H1 (cell line): ENCODE measurements at regions not wholly inside any gene's neighbourhood (a gene's known extent, or its start where the extent isn't known, plus 50 kb on each side); places are given as distances from the start of the nearest gene placed in this dataset.

ENCODE experiments used
- CTCF ChIA-PET: fragments of 300-600 bp; sonication (Branson Sonifier 250); formaldehyde crosslinking; loops from one replicate; lab custom pipeline; 2021; ENCODE audit not compliant: partially characterized antibody; lab: Charles Lee
- POLR2A ChIA-PET: fragments of 300-600 bp; sonication (Branson Sonifier 250); formaldehyde crosslinking; loops from one replicate; lab custom pipeline; 2021; ENCODE audit warnings: inconsistent platforms; ENCODE audit not compliant: partially characterized antibody; lab: Charles Lee
- DNase-seq, 2 experiments: peaks; one replicate each; pipeline versions ENCODE4 v3.0.0 to v3.0.0-alpha.2; 2010 to 2022; ENCODE audit warnings: low spot score in 2 of 2, low read depth in 1 of 2, mixed read lengths in 1 of 2
- FAIRE-seq: peaks from 2 replicates; lab custom pipeline; 2011; peaks lifted over from hg19 to GRCh38; lab: Jason Lieb, UNC
- H2AFZ ChIP-seq: 2 replicates; pipeline ENCODE4 v1.8.1; 2012; ENCODE audit warnings: low read length, inconsistent platforms
- H2AK5ac ChIP-seq: 2 replicates; pipeline ENCODE4 v1.6.1; 2013; ENCODE audit warnings: low read depth, low read length
- H2BK120ac ChIP-seq: replicated peaks from 2 replicates; pipeline ENCODE3; 2013; ENCODE audit warnings: low read depth, low read length, inconsistent platforms
- H2BK12ac ChIP-seq: 2 replicates; pipeline ENCODE4 v1.6.1; 2013; ENCODE audit warnings: low read depth, low read length
- H2BK15ac ChIP-seq: 2 replicates; pipeline ENCODE4 v1.6.1; 2013; ENCODE audit warnings: low read length
- H2BK20ac ChIP-seq: 2 replicates; pipeline ENCODE4 v1.6.1; 2013; ENCODE audit warnings: low read length
- H2BK5ac ChIP-seq: 2 replicates; pipeline ENCODE4 v1.6.1; 2013; ENCODE audit warnings: low read depth, low read length
- H3K14ac ChIP-seq: 2 replicates; pipeline ENCODE4 v1.6.1; 2013; ENCODE audit warnings: inconsistent platforms; ENCODE audit not compliant: insufficient read length
- H3K18ac ChIP-seq: 2 replicates; pipeline ENCODE4 v1.6.1; 2013; ENCODE audit warnings: low read length; ENCODE audit errors: extremely low read depth
- H3K23ac ChIP-seq: 2 replicates; pipeline ENCODE4 v1.6.1; 2013; ENCODE audit warnings: inconsistent platforms; ENCODE audit not compliant: insufficient read length
- H3K23me2 ChIP-seq: 2 replicates; pipeline ENCODE4 v1.6.1; 2013; ENCODE audit warnings: low read depth, low read length
- H3K27ac ChIP-seq: 2 replicates; pipeline ENCODE4 v1.6.1; 2011; ENCODE audit warnings: low read depth, low read length, inconsistent platforms
- H3K27me3 ChIP-seq, 4 experiments: replicated peaks in 1 of 4; 1 replicate in 1 of 4; 2 replicates in 3 of 4; pipeline versions ENCODE4 v1.6.1 to v1.8.1; 2011 to 2013; ENCODE audit warnings: low read length in 3 of 4, mild to moderate bottlenecking in 3 of 4, inconsistent platforms in 2 of 4, mixed read lengths in 2 of 4, moderate library complexity in 1 of 4; ENCODE audit not compliant: control insufficient read depth in 3 of 4, insufficient read depth in 3 of 4; ENCODE audit errors: extremely low read depth in 1 of 4
- H3K36me3 ChIP-seq, 4 experiments: 2 replicates each; pipeline versions ENCODE4 v1.6.1 to v1.8.1; 2011 to 2013; ENCODE audit warnings: mild to moderate bottlenecking in 4 of 4, low read length in 3 of 4, moderate library complexity in 2 of 4, control low read depth in 1 of 4, inconsistent platforms in 1 of 4; ENCODE audit not compliant: insufficient read depth in 4 of 4, control insufficient read depth in 2 of 4
- H3K4ac ChIP-seq: replicated peaks from 2 replicates; pipeline ENCODE3; 2013; ENCODE audit warnings: low read length, low read depth, mixed read lengths, inconsistent platforms; ENCODE audit not compliant: insufficient read length
- H3K4me1 ChIP-seq, 4 experiments: replicated peaks in 1 of 4; 1 replicate in 1 of 4; 2 replicates in 3 of 4; pipeline versions ENCODE4 v1.6.1 to v1.8.1; 2011 to 2013; ENCODE audit warnings: low read length in 3 of 4, inconsistent platforms in 2 of 4, mixed read lengths in 1 of 4; ENCODE audit not compliant: insufficient read depth in 4 of 4, control insufficient read depth in 3 of 4
- H3K4me2 ChIP-seq, 2 experiments: 2 replicates each; pipeline versions ENCODE4 v1.6.1 to v1.8.1; 2011 to 2013; ENCODE audit warnings: low read depth in 2 of 2, low read length in 2 of 2, control low read depth in 1 of 2, inconsistent platforms in 1 of 2, mild to moderate bottlenecking in 1 of 2; ENCODE audit not compliant: insufficient read depth in 1 of 2
- H3K4me3 ChIP-seq, 4 experiments: fragments of 200-600, 300-600 bp in 1 of 4; sonication (generic), shearing (Covaris generic), sonication (Bioruptor Twin) in 1 of 4; 2 replicates each; pipeline versions ENCODE4 v1.5.1 to v1.8.1; 2011 to 2016; ENCODE audit warnings: low read length in 4 of 4, low read depth in 3 of 4, control low read depth in 2 of 4, inconsistent platforms in 2 of 4, mild to moderate bottlenecking in 2 of 4, mixed read lengths in 1 of 4, moderate library complexity in 1 of 4; ENCODE audit not compliant: insufficient read depth in 2 of 4; ENCODE audit errors: extremely low read depth in 1 of 4
- H3K56ac ChIP-seq: replicated peaks from 2 replicates; pipeline ENCODE3; 2013; ENCODE audit warnings: low read depth, mild to moderate bottlenecking, mixed read lengths, low read length, inconsistent platforms; ENCODE audit not compliant: insufficient read length
- H3K79me1 ChIP-seq: 2 replicates; pipeline ENCODE4 v1.6.1; 2013; ENCODE audit warnings: low read depth, low read length, control low read depth
- H3K79me2 ChIP-seq, 2 experiments: 2 replicates each; pipeline versions ENCODE4 v1.6.1 to v1.8.1; 2012 to 2013; ENCODE audit warnings: low read length in 2 of 2, mild to moderate bottlenecking in 2 of 2, inconsistent platforms in 1 of 2; ENCODE audit not compliant: insufficient read depth in 2 of 2, control insufficient read depth in 1 of 2
- H3K9ac ChIP-seq, 4 experiments: replicated peaks in 1 of 4; 1 replicate in 1 of 4; 2 replicates in 3 of 4; pipeline versions ENCODE4 v1.6.1 to v1.8.1; 2011 to 2013; ENCODE audit warnings: low read depth in 3 of 4, low read length in 3 of 4, control low read depth in 2 of 4, mild to moderate bottlenecking in 2 of 4, moderate library complexity in 2 of 4, inconsistent platforms in 1 of 4; ENCODE audit errors: extremely low read depth in 1 of 4
- H3K9me3 ChIP-seq, 2 experiments: 2 replicates each; pipeline versions ENCODE4 v1.6.1 to v1.8.1; 2012 to 2013; ENCODE audit warnings: mild to moderate bottlenecking in 2 of 2, moderate library complexity in 2 of 2, control low read depth in 1 of 2, inconsistent platforms in 1 of 2, low read depth in 1 of 2, low read length in 1 of 2, mixed read lengths in 1 of 2; ENCODE audit not compliant: insufficient read depth in 2 of 2
- H4K20me1 ChIP-seq, 2 experiments: replicated peaks in 1 of 2; 2 replicates each; pipeline versions ENCODE3 to v1.8.1; 2011 to 2013; ENCODE audit warnings: inconsistent platforms in 2 of 2, low read length in 2 of 2, mild to moderate bottlenecking in 1 of 2; ENCODE audit not compliant: insufficient read depth in 2 of 2, control insufficient read depth in 1 of 2
- H4K5ac ChIP-seq: 2 replicates; pipeline ENCODE4 v1.6.1; 2013; ENCODE audit warnings: low read length, low read depth, mixed read lengths, inconsistent platforms; ENCODE audit not compliant: insufficient read length
- H4K8ac ChIP-seq: 2 replicates; pipeline ENCODE4 v1.8.0; 2013; ENCODE audit warnings: mild to moderate bottlenecking, moderate library complexity, low read length, inconsistent platforms; ENCODE audit not compliant: insufficient read depth; ENCODE audit errors: extremely low read depth
- H4K91ac ChIP-seq: replicated peaks from 2 replicates; pipeline ENCODE3; 2013; ENCODE audit warnings: low read length, mixed read lengths, inconsistent platforms; ENCODE audit not compliant: insufficient read length
- GABPA ChIP-seq: IDR thresholded peaks from 2 replicates; pipeline ENCODE4 v1.6.1; 2011; ENCODE audit warnings: mild to moderate bottlenecking, low read length, moderate library complexity, borderline replicate concordance; ENCODE audit not compliant: insufficient read depth
- KDM5A ChIP-seq: fragments of 200-600 bp; IDR thresholded peaks from 2 replicates; pipeline ENCODE4 v1.7.1; 2012; ENCODE audit warnings: mild to moderate bottlenecking, low read length, inconsistent platforms, mixed read lengths
- SIRT6 ChIP-seq: IDR thresholded peaks from one replicate; pipeline ENCODE4 v1.7.1; 2012; ENCODE audit warnings: low read length, inconsistent platforms
- SRF ChIP-seq: IDR thresholded peaks from 2 replicates; pipeline ENCODE4 v1.6.1; 2011; ENCODE audit warnings: mild to moderate bottlenecking, low read depth, low read length, moderate library complexity
- TAF1 ChIP-seq: IDR thresholded peaks from 2 replicates; pipeline ENCODE4 v1.6.1; 2011; ENCODE audit warnings: mild to moderate bottlenecking, low read depth, low read length
- TCF12 ChIP-seq: IDR thresholded peaks from 2 replicates; pipeline ENCODE4 v1.6.1; 2011; ENCODE audit warnings: low read depth, mild to moderate bottlenecking, low read length
- WGBS, 2 experiments: shearing (Covaris generic) in 1 of 2; methylation state at CpG; one replicate each; pipeline versions ENCODE4 v1.1.6 to v1.1.7; 2013 to 2015; ENCODE audit warnings: low lambda C conversion rate in 2 of 2, mixed read lengths in 2 of 2, inconsistent platforms in 1 of 2, low coverage in 1 of 2, missing lambda C conversion rate in 1 of 2; ENCODE audit not compliant: insufficient replicate concordance in 2 of 2, insufficient coverage in 1 of 2, insufficient read length in 1 of 2; ENCODE audit errors: extremely low coverage in 1 of 2, missing lambda C conversion rate in 1 of 2; 5-methylcytosine and 5-hydroxymethylcytosine counted together

DNA sequence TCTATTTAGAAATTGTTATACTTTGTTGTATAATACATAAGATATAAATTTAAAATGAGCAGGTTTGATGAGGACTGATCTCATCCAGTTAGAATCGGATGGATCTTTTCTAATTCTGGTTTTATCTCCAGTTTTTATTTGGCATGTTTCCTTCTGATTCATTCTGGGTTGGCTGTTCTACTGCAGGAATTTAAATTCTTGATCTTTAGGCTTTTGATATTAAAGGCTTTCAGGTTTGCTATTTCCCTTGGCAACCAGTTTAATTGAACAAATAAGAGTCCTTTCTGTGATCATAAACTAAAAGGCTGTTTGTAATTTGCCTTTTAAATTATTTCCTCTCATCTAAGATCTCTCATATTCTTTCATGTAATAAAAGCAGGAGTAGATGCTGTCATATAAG lies 83.4 kb downstream of the PDE6H start:
- H2AK5ac ChIP-seq = no peak overlapping the region
- H2BK15ac ChIP-seq = no peak overlapping the region
- no peak overlapping the region for H3K4ac ChIP-seq
- no peak overlapping the region for H2BK20ac ChIP-seq
- no peaks in the 10 kb centered on the region for H3K9me3 ChIP-seq
- FAIRE-seq (no peak), DNase-seq (no peak)
- POLR2A ChIA-PET = no interaction called here
- no peak overlapping the region for H3K27ac ChIP-seq
- H3K36me3 ChIP-seq = no peaks in the 10 kb centered on the region
- TF ChIP-seq SIRT6 (no peak), KDM5A (no peak), GABPA (no peak), TCF12 (no peak), TAF1 (no peak), SRF (no peak)
- no peak overlapping the region for H2BK120ac ChIP-seq
- no peaks in the 10 kb centered on the region for H3K23me2 ChIP-seq
- H2BK5ac ChIP-seq = no peak overlapping the region
- no peak overlapping the region for H3K23ac ChIP-seq
- no peak overlapping the region for H4K8ac ChIP-seq
- no peak overlapping the region for H3K18ac ChIP-seq
- no peaks in the 10 kb centered on the region for H3K27me3 ChIP-seq
- H3K4me2 ChIP-seq = no peak overlapping the region
- no peaks in the 10 kb centered on the region for H4K20me1 ChIP-seq
- no peak overlapping the region for H3K4me3 ChIP-seq
- H3K56ac ChIP-seq = no peak overlapping the region
- H4K91ac ChIP-seq = no peak overlapping the region
- CTCF ChIA-PET = interaction anchor here (0.7 kb wide), 1 partner anchor 11 kb away, joined by 3 read pairs; no protein-coding TSS in a partner anchor
- no peaks in the 10 kb centered on the region for H3K4me1 ChIP-seq
- H3K9ac ChIP-seq = no peak overlapping the region
- H3K14ac ChIP-seq = no peak overlapping the region
- H3K79me1 ChIP-seq = no peaks in the 10 kb centered on the region
- H4K5ac ChIP-seq = no peak overlapping the region
- H2AFZ ChIP-seq = no peak overlapping the region
- no peaks in the 10 kb centered on the region for H3K79me2 ChIP-seq
- no peak overlapping the region for H2BK12ac ChIP-seq
- WGBS, 2 experiments = 96% methylated on average over 1 of the region's 1 CpG; no CpG with 5 or more reads in 1 of the 2 experiments
